T-helper 1 cell (primary cell): ENCODE measurements at regions not wholly inside any gene's neighbourhood (a gene's known extent, or its start where the extent isn't known, plus 50 kb on each side); places are given as distances from the start of the nearest gene placed in this dataset.
A peak's percentile ranks its signal among the peaks of the same experiment; 100 is the strongest.
"Not testable (repeated sequence)": the region's sequence is repeated elsewhere in the genome, so short reads cannot be mapped to it uniquely, and the experiment has no call there.

Source experiments
- DNase-seq, 5 donors: peaks; one replicate each; pipeline ENCODE4 v3.0.0-alpha.2; 2012 to 2020

- DNase-seq = no peak
Measured at GRCh38 chr9:31674264-31674663, 710.2 kb upstream of the ACO1 start.

DNA sequence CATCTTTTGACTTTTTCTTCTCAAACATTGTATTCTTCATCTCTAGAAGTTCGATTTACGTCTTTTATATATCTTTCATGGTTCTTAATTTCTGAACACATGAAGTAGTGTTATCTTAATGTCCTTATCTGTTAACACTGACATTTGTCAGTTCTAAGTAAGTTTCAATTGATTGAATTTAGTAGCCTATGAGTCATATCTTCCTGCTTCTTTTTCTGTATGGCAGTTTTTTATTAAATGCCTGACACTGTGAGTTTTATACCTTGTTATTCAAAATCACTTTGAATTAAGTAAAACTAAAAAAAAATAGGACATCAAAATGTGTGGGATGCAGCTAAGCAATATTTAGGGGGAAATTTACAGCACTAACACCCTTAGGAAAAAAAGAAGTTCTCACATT is 707.0 kb upstream of the ACO1 start:
- DNase-seq = no peak

DNA sequence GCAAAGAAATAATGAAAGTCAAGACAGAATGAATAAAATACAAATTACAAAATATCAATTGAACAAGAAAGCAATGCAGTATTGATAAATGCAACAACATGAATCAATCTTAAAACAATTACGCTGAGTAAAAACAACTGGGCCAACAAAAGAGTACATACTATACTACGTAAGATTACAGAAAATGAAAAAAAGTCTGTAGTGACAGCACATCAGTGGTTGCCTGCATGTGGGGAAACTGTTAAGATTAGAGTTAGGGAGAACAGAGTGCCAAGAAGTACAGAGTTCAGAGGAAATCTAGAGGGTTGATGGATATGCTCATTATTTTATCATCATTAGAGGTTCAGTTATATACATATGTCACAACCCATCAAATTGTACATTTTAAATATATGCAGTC is 706.6 kb upstream of the ACO1 start:
- DNase-seq = no peak

GRCh38 chr9:31683116-31683515 is 701.3 kb upstream of the ACO1 start:
- DNase-seq = no peak

DNA sequence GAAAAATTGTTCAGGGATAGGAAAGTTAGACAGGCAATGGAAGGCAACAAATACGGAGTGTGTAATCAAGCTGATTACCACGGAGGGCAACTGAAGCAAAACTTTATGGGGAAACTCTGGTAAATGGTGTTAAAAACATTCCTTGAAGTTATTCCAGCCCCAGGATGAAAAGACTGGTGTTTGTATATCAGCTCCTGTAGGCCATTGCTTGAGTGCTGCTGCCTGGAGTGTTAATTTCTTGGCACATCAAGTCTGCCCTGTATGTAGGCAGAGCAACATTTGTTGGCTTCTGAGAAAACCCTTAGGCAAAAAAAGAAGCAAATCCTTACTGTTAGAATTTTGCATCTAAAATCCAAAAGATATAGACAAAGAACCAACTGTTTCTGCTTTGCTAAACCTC is 686.5 kb upstream of the ACO1 start:
- no peak for DNase-seq

- no peak for DNase-seq
Measured at GRCh38 chr9:31699836-31700235, 684.6 kb upstream of the ACO1 start.

GRCh38 chr9:31700252-31701045 is 684.0 kb upstream of the ACO1 start:
- peak in 1 of 5 donors; percentile 25 for DNase-seq

DNA sequence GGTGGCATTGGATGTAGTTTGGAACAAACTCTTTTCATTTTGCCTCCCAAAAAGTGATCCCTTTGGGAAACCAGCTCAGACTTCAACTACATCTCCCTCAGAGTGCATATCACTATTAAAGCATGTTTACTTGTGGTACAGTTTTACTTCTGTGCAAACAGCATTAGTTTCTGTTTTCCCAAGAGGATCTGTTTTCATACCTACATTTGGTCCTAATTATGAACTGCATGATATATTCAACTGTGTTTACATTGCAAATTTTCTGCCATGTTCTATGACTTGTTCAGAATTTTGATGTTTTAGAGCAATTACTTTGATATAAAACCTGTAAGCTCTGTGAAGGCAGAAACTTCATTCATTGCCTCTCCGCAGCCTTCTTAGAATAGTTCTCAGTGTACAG is 681.5 kb upstream of the ACO1 start:
- DNase-seq = no peak

DNA sequence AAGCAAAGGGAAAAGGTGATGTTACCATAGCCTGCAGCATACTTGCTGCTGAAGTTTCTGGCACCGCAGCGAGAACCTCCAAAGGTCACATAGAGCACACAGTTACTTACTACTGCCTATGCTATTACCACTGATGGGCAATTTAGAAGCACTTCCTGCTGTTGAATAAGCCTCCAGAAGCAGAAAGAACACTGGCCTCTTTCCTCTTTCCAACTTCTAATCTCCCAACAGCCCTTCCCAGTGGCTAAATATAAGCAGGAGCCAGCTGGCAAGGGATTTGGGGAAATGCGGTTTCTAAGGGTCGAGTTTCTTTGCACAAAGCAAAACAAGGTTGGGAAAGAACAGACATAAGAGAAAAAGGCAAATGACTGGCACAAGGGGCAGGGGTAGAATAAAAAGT is 669.2 kb upstream of the ACO1 start:
- no peak for DNase-seq

- no peak for DNase-seq
Measured at GRCh38 chr9:31719262-31719661, 665.2 kb upstream of the ACO1 start.

DNA sequence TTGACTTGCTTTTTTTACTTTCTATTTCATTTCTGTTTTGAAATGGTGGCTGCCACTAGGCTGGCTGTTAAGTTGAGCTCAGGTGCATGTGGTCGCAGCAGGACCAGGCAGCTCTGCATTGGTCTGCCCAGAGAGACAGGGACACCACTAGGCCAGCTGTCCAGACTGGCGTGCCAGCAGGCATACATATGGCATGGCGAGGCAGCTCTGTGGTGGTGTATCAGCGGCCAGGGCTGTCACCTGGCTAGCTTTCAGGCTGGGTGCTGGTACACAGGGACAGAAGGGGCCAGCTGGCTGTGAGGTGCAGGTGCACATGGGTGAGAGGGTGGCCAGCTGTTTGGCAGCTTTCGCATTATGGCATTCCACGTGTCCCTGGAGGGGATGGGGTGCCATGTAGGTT is 654.0 kb upstream of the ACO1 start:
- no peak for DNase-seq

DNA sequence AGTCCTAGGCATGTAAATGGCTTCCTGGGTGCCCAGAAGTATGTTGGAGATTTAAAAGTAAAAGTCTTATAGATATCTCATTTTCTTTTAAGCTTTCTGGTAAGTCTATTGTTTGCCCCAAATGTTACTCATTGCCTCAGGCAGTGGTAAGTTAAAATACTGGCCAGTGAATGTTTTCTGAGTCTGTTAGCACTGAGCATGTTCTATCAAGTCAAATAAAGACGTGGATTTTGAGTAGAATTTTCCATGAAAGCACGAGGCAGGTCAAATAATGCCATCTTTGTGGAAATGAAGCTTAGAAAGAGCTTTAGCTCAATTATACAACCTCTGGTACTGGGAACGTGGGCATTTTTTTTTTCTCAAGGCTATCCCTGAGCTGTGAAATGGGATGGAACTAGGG is 651.3 kb upstream of the ACO1 start:
- DNase-seq = no peak

GRCh38 chr9:31736581-31737179 is 647.8 kb upstream of the ACO1 start:
- DNase-seq = no peak

DNA sequence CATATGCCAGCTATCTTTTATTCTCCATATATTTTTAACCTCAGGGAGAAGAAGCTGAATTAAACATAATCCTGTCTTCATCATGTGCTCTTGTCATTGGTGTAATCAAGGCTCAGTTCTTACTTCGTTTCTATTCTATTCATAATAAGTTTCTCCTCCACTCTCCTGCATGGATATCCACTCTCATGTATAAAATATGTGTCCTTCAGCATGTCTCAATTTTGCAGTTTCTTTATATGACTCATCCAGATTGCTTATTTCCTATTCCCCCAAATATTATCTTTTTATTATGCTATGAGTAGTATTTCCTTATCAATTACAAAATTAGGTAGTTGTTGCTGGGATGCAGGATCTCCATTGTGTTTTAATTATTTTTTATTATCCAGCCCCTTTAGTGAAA is 643.7 kb upstream of the ACO1 start:
- DNase-seq = no peak

GRCh38 chr9:31744589-31744988 is 639.9 kb upstream of the ACO1 start:
- DNase-seq = no peak

DNA sequence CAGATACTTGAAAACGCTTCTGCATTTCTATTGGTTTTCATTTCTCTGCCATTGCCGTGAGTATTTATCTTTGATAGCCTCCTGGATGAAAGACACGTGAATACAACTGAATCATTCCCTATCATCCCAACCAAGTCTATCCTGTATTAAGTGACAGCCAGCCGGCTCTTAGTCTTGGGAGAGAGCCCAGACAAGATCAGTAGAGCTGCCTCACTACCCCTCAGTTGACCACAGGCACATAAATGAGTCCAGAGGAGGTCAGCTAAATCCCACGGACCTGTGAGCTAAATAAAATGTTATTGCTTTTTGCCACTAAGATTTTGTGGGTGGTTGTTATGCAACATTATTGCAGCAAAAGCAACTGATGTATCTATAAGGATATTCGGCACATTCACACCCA is 639.0 kb upstream of the ACO1 start:
- no peak for DNase-seq

- no peak for DNase-seq
Measured at GRCh38 chr9:31745886-31746285, 638.6 kb upstream of the ACO1 start.

- no peak for DNase-seq
Measured at GRCh38 chr9:31753756-31754155, 630.7 kb upstream of the ACO1 start.

DNA sequence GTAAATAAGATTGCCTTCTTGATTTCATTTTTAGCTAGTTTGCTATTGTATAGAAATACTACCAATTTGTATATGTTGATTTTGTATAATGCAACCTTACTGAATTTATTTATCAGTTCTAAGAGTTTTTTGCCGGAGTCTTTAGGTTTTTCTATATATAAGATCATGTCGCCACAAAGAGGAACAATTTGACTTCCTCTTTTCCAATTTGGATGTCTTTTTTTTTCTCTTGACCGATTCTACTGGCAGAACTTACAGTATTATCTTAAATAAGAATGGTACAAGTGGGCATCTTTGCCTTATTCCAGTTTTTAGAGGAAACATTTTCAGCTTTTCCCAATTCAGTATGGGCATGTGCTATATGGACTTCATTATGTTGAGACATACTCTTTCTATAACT is 624.7 kb upstream of the ACO1 start:
- DNase-seq = no peak

DNA sequence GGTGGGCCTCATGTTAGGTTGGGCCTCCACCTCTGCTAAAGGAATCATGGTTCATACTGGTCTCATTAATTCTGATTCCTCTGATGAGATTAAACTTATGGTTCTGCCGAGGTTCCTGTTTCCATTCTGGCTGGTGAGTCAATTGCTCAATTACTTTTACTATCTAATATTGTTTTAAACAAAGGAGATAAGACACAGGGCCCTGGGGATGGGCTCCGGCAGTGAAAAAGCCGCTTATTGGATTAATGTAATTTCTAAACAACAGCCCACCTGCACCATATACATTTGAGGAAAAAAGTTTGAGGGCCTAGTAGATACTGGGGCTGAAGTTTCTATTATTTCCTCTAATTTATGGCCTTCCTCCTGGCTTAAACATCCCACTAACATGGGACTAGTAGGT is 610.4 kb upstream of the ACO1 start:
- not testable (repeated sequence) for DNase-seq

DNA sequence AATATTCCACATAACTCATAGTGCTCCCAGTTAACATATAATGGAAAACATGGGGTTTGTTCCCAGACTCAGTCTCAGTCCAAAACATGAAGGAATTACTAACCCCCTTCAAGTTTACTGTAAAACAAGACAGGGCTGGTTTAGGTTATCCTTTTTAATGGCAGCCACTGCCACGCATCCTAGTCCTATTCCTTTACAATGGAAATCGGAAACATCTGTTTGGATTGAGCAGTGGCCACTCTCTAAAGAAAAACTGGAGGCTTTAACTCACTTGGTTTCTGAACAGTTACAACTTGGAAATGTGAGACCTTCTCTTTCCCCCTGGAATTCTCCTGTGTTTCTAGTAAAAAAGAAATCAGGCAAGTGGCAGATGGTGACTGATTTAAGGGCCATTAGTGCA is 609.9 kb upstream of the ACO1 start:
- no peak for DNase-seq

- DNase-seq = no peak
Measured at GRCh38 chr9:31776471-31776870, 608.0 kb upstream of the ACO1 start.

- DNase-seq = no peak
Measured at GRCh38 chr9:31783491-31783890, 601.0 kb upstream of the ACO1 start.

DNA sequence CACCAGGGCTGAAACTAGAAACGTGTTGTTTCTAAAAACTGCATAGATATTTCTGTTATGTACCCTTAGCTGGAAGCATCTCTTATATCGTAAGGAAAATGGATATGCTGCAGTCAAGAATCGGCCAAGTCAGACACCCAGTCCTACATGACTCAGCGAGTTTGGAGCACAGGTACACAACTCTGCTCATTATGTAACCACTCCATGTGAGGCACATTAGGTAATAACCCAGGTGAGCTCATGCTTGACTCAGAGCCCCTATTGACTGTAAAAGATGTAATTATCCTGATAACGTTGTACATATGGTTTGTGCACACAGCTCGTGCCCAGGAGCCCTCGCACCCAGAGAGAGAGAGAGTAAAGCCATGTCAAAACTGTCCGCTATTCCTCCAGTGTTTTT is 593.7 kb upstream of the ACO1 start:
- DNase-seq = no peak
